Fibroblast of skin of left quadriceps (primary cell): ENCODE measurements at regions not wholly inside any gene's neighbourhood (a gene's known extent, or its start where the extent isn't known, plus 50 kb on each side); places are given as distances from the start of the nearest gene placed in this dataset.
A peak's percentile ranks its signal among the peaks of the same experiment; 100 is the strongest.

ENCODE experiments used
- DNase-seq, 2 experiments: peaks; one replicate each; pipeline ENCODE4 v3.0.0-alpha.2; 2013; ENCODE audit warnings: low read depth in 2 of 2

GRCh38 chr1:87812871-87813577, 484.3 kb downstream of the LMO4 start:
- no peak for DNase-seq

GRCh38 chr1:87814573-87814972, 485.9 kb downstream of the LMO4 start:
- DNase-seq: no peak

GRCh38 chr1:87816646-87817045, 488.0 kb downstream of the LMO4 start:
- no peak for DNase-seq

DNA sequence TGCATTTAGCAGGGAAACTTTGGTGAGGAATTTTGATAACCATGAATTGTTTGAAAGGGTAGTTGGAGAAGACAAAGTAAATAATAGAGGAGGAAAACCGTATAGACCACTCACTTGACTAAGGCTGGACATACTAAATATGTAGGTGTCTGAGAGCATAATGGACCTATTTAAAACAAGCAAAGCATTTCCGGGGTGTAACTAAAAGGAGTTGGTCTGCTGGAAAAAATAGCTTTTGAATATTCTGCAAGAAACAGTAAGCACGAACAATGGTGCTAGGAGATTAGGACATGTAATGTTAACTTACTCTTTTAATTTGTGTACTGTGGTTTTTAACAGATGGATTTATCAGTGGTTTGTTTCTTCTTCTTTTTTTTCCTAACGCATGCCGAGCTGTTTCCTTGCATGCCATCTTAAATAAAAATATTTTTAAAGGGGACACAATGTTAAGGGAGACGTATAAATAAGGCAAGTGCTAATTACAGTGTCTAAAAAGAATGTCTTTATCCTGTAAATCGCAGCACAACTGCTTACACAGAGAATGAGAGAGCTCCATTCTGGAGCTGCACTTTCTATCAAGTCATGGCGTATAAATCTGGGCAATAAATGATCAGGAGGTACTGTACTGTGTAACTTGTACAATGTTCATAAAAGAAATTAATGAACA, 492.1 kb downstream of the LMO4 start:
- DNase-seq: no peak

DNA sequence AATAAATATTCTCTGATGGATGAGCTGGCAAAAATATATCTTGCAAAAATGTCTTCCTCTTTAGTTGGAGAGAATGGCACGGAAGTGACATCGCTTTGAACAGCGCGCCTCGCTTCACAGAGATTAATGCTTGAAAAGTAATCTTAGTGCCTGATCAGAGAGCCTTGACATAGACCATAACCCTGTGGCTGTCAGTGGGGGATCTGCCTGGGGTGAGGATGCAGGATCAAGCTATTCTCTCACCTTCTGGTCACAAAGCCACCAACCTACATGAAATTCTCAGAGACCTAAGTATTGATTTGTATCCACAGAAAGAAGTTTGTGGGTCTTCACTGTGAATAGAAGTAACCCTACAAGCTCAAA, 492.6 kb downstream of the LMO4 start:
- DNase-seq: no peak

DNA sequence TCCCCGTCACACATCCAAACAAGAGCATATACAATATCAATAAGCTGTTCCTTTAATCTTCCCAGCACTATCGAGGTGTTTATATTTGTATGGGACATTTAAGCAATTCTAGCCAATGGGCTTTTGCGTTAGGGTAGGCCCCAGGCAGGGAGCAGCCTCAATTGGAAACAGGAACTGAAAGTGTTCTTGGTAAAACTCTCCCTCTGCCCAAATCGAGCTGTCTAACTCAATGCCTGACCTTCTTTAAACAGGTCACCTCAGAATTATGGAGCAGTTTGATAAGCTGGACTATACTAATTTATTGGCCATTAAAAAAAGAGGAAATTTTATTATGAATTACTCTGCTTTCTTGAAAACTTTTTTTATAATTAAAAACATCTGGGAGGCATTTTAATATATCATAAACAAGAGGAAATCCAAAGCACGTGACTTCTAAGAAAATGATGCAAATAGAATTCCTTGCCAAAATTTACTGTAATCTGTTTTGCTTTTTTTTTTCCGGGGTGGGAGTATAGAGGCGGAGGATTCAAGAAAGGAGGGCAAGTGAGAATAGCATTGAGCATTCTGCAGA, 498.1 kb downstream of the LMO4 start:
- DNase-seq: peak; percentile 83 to 86

- DNase-seq: no peak
Measured at GRCh38 chr1:87829360-87829759, 500.7 kb downstream of the LMO4 start.

GRCh38 chr1:87830432-87830978, 501.8 kb downstream of the LMO4 start:
- no peak for DNase-seq

DNA sequence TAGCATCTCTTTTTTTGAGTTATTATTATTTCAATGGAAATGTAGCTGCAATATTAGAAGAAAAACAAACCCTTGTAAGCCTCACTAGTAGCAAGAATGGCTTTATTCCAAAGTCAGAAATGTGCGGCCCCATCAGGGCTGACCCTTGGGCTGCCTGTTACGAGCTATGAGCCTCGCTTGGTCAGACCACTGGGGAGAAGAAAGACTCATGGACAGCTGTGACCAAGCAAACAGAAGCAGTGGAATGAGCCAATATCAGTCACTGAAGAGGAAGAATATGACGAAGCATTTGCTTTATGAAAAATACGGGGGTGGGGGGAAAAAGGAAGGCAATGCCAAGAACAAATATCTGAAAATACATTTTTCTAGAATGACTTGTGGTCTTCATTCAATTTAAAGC, 504.5 kb downstream of the LMO4 start:
- DNase-seq: no peak

DNA sequence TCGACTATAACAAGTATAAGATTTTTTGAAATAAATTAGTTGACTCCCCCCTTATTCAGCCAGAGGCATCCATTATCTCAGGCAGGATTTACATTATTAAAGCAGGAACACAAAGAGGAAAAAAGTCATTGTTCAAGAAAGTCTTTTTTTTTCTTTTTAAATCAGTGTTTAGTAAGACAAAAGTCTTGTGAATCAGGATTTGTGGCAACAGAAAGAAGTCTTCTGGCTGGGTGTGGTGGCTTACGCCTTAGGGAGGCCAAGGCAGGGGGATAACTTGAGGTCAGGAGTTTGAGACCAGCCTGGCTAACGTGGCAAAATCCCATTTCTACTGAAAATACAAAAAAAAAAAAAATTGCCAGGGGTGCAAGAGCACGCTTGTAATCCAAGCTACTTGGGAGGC, 505.5 kb downstream of the LMO4 start:
- no peak for DNase-seq

DNA sequence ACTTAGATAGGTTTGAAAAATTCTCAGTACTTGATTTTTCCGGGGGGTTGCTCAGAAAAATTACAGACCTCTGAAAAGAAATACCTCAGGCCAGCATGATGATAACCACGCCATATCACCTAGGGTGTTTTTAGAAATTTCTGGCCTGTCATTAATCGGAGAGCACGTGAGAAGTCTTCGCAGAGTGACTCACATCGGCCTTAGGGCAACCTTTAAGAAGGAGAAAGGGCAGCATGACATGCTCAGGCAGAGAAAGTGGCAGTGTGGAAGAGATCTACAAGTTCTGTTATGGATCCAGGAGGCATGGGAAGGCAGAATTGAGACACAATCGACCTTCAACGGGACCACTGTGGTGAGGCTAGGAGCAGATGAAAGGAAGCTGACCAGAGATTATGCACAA, 506.3 kb downstream of the LMO4 start:
- DNase-seq: no peak

GRCh38 chr1:87840767-87841166, 512.1 kb downstream of the LMO4 start:
- DNase-seq: no peak

- DNase-seq: no peak
Measured at GRCh38 chr1:87841332-87841731, 512.7 kb downstream of the LMO4 start.

GRCh38 chr1:87842156-87842555, 513.5 kb downstream of the LMO4 start:
- no peak for DNase-seq

GRCh38 chr1:87844251-87844650, 515.6 kb downstream of the LMO4 start:
- DNase-seq: no peak

DNA sequence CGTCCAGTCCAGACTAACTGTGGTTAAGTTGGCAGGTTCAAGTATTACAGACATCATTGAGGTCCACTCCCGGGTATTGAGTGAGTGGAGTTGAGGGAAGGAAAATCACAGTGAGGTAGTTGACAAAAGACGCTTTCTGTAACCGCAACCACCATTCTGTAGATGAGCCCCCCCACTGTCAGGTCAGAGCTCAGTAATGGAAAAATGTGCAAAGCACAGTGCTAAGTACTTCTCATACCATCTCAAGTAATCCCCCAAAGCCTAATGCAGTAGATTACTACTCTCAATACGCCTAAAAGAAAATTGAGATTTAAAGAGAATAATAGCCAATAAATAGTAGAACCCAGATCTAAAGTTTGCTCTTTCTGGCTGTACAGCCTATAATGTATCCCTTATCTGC, 522.8 kb downstream of the LMO4 start:
- no peak for DNase-seq

DNA sequence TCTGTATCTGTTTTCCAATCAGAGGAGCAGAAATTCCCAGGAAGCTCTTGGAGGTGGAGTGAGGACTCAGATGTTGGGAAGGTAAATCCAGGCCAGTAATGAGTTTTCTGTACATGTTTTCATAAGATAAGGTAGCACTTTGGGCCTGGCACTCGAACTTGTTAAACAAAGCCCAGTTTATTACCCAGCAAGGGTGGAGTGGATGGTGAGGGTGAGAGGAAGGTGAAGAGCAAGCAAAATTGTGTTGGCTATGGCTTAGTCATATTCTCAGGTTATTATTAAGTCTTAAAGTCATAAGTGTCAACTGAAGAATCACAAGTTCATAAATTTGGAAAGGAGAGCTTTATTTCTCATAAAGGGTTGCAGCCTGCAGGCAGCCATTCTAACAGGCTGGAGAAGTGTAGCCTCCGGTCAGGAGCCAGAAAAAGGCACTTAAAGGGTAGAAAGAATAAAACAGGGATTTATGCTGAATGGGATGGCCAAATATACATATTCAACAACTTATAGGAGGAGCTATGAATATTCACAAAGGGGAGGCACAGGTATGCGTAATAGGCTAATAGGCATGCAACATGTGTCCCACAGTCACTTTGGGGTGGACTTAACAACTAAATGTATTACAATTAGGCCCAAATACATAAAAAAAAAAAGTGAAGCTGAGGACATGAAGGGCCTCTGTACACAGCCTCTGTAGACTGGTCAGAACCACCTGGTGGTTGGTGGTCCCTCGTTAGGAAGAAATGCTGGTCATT, 523.9 kb downstream of the LMO4 start:
- DNase-seq: no peak

DNA sequence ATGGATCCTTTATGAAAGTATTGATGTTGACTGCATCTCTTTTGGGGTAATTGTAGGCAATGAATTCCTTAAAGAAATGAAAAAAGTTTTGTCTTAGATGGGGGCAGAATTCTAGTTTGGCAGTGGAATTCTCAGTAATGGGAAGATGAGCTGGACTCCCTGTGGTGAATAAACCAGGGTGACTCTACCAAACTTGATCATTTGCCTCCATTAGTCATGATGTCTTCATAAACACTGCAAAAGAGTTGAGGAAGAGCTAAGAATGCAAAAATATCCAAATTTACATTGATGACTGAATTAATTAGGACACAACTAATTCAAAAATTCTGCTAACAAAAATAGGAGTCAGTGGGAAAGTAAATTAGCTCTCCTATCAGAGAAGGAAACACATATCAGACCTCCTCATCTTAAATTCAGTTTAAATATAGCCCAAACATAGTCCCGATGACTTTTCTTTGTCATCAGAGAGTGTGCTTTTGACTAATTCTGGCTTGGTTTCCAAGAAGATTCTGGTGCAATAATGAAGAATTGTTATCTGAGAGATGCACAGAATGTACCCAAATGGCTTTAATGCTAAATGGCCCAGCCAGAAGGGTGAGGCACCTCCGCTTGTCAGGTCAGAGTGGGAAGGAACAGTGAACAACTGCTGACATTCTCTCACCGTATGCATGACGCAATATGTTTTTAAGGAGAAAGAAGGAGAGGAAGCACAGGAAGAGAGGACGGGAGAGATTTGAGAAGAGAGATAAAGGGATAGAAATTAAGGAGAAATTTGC, 525.1 kb downstream of the LMO4 start:
- no peak for DNase-seq

DNA sequence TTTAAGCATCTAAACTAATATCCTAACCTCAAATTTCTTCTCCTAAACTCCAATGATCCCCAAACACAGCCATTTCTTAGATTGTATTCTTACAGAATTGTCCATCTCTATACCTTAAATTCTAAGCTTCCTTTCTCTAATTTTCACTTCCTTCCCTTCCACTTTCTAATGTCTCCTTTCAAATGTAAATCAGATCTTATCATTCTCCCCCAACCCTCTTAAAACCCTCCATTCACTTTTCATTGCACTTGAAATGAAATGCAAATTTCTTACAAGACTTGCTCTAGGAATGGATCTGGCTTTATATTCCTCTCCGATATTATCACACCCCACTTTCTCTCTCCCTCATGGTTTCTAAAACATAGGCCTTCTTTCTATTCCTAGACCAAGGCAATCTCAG, 534.6 kb downstream of the LMO4 start:
- no peak for DNase-seq

- no peak for DNase-seq
Measured at GRCh38 chr1:87864676-87865075, 536.0 kb downstream of the LMO4 start.

DNA sequence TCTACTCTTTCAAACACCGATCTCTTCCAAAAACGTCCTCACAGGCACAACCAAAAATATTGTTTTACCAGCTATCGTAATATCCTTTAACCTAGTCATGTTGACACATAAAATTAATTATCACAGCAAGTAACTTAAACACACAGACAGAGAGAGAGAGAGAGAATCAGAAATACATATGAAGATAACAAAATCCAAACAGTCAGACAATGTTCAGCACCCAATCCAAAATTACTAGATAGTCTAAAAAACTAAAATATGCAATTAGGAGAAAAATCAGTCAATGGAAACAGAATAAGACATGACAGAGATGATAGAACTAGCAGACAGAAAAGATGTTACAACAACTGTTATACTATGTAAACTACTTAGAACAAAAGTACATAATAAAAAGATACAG, 537.7 kb downstream of the LMO4 start:
- DNase-seq: no peak

GRCh38 chr1:87867626-87868025, 538.9 kb downstream of the LMO4 start:
- DNase-seq: no peak
